K562 (cell line): ENCODE measurements at regions not wholly inside any gene's neighbourhood (a gene's known extent, or its start where the extent isn't known, plus 50 kb on each side); places are given as distances from the start of the nearest gene placed in this dataset.

Experiments used
- ATAC-seq: fragments of 200-7000 bp; cut with Tn5 transposase; 3 replicates; pipeline ENCODE4 v1.9.1; 2020; ENCODE audit warnings: moderate library complexity
- BruUV-seq: library from RNA; stranded (reverse); fragments of 400-500 nt; replicated peaks from 2 replicates; lab custom pipeline; 2021; lab: Mats Ljungman, UMichigan
- CTCF ChIA-PET: fragments of 300-600 bp; formaldehyde crosslinking; extraction: SDS; loops from one replicate; lab custom pipeline; 2021; ENCODE audit warnings: low intra/inter-chr PET ratio; lab: Yijun Ruan, JAX
- POLR2A ChIA-PET: fragments of 300-600, 350-650 bp; sonication (Branson Sonifier 250); formaldehyde crosslinking; extraction: SDS; loops from one replicate; lab custom pipeline; 2021; ENCODE audit warnings: antibody characterized with exemption, inconsistent platforms; lab: Yijun Ruan, JAX
- DNase-seq, 4 experiments: peaks; one replicate each; pipeline versions ENCODE4 v3.0.0 to v3.0.0-alpha.2; 2011 to 2018; ENCODE audit warnings: low spot score in 3 of 4, mixed read lengths in 3 of 4; ENCODE audit errors: extremely low read depth in 1 of 4
- FAIRE-seq: peaks from 2 replicates; lab custom pipeline; 2011; peaks lifted over from hg19 to GRCh38; lab: Jason Lieb, UNC
- H2AFZ ChIP-seq: 2 replicates; pipeline ENCODE4 v1.6.0; 2011; ENCODE audit warnings: low read depth, low read length, control low read depth, inconsistent platforms
- H3K27ac ChIP-seq: fragments of 200-600 bp; 3 replicates; pipeline ENCODE4 v1.8.0; 2011; ENCODE audit warnings: low read depth, mild to moderate bottlenecking, control low read depth, inconsistent platforms, low read length, moderate library complexity, mixed read lengths; ENCODE audit errors: extremely low read depth
- H3K27me3 ChIP-seq, 2 experiments: fragments of 300-600 bp in 1 of 2; 2 replicates in 1 of 2; 3 replicates in 1 of 2; pipeline versions ENCODE4 v1.6.0 to v1.8.0; 2011; ENCODE audit warnings: inconsistent platforms in 2 of 2, low read length in 2 of 2, mild to moderate bottlenecking in 1 of 2, mixed read lengths in 1 of 2, moderate library complexity in 1 of 2; ENCODE audit not compliant: control insufficient read depth in 2 of 2, insufficient read depth in 2 of 2
- H3K36me3 ChIP-seq: fragments of 300-600 bp; 3 replicates; pipeline ENCODE4 v1.8.0; 2011; ENCODE audit warnings: mild to moderate bottlenecking, low read length, inconsistent platforms; ENCODE audit not compliant: control insufficient read depth, insufficient read depth
- H3K4me1 ChIP-seq, 2 experiments: fragments of 200-600 bp in 1 of 2; replicated peaks in 1 of 2; 2 replicates in 1 of 2; 3 replicates in 1 of 2; pipeline versions ENCODE4 v1.5.1 to v1.8.0; 2011; ENCODE audit warnings: inconsistent platforms in 2 of 2, low read length in 2 of 2, mild to moderate bottlenecking in 1 of 2, mixed read lengths in 1 of 2, moderate library complexity in 1 of 2; ENCODE audit not compliant: control insufficient read depth in 2 of 2, insufficient read depth in 2 of 2
- H3K4me2 ChIP-seq: 2 replicates; pipeline ENCODE4 v1.6.1; 2011; ENCODE audit warnings: low read length, control low read depth, inconsistent platforms, mixed read lengths; ENCODE audit not compliant: insufficient read depth
- H3K4me3 ChIP-seq: fragments of 200-600 bp; sonication (generic), shearing (Covaris generic); 2 replicates; pipeline ENCODE4 v1.5.1; 2016; ENCODE audit warnings: control low read depth, inconsistent platforms
- H3K79me2 ChIP-seq: fragments of 200-600 bp; 3 replicates; pipeline ENCODE4 v1.8.0; 2011; ENCODE audit warnings: low read length, inconsistent platforms; ENCODE audit not compliant: control insufficient read depth, insufficient read depth
- H3K9ac ChIP-seq, 2 experiments: 2 replicates each; pipeline versions ENCODE4 v1.6.0 to v1.6.1; 2011; ENCODE audit warnings: low read depth in 2 of 2, low read length in 2 of 2, control low read depth in 1 of 2, inconsistent platforms in 1 of 2, mild to moderate bottlenecking in 1 of 2, mixed read lengths in 1 of 2; ENCODE audit not compliant: insufficient read depth in 1 of 2
- H3K9me1 ChIP-seq: one replicate; pipeline ENCODE4 v1.6.0; 2011; ENCODE audit warnings: inconsistent platforms, mild to moderate bottlenecking, low read length, moderate library complexity; ENCODE audit not compliant: control insufficient read depth, insufficient read depth
- H3K9me3 ChIP-seq: replicated peaks from 2 replicates; pipeline ENCODE4 v1.5.1; 2011; ENCODE audit warnings: low read depth, low read length, inconsistent platforms; ENCODE audit not compliant: control insufficient read depth, insufficient read depth
- H4K20me1 ChIP-seq: replicated peaks from 2 replicates; pipeline ENCODE4 v1.6.1; 2011; ENCODE audit warnings: low read length, inconsistent platforms, mixed read lengths; ENCODE audit not compliant: control insufficient read depth, insufficient read depth
- BCOR ChIP-seq: fragments of 450-650 bp; IDR thresholded peaks from 2 replicates; pipeline ENCODE4 v1.6.1; 2016
- C11orf30 ChIP-seq: fragments of 450-650 bp; IDR thresholded peaks from 2 replicates; pipeline ENCODE4 v1.6.1; 2016; ENCODE audit warnings: low read depth, mild to moderate bottlenecking
- CSDE1 ChIP-seq, 2 experiments: fragments of 450-650 bp; IDR thresholded peaks; 2 replicates each; pipeline ENCODE4 v1.6.1; 2016; ENCODE audit warnings: mild to moderate bottlenecking in 1 of 2
- CTBP1 ChIP-seq: fragments of 450-650 bp; IDR thresholded peaks from 2 replicates; pipeline ENCODE4 v1.6.1; 2016; ENCODE audit warnings: borderline replicate concordance
- JUN ChIP-seq, 2 experiments: sonication (generic) in 1 of 2; formaldehyde crosslinking in 1 of 2; IDR thresholded peaks; 2 replicates each; pipeline versions ENCODE4 v1.6.1 to v1.8.0; 2012 to 2022; ENCODE audit warnings: borderline replicate concordance in 2 of 2, mild to moderate bottlenecking in 2 of 2, improper control_type of control experiment in 1 of 2, low read depth in 1 of 2, low read length in 1 of 2, missing genetic modification reagents in 1 of 2
- KAT8 ChIP-seq: fragments of 450-650 bp; IDR thresholded peaks from 2 replicates; pipeline ENCODE4 v1.6.1; 2016; ENCODE audit warnings: low read depth, mild to moderate bottlenecking
- KLF1 ChIP-seq: fragments of 450-650 bp; IDR thresholded peaks from 2 replicates; pipeline ENCODE4 v1.6.1; 2016; ENCODE audit warnings: missing genetic modification characterization, missing compliant biosample characterization
- MTF1 ChIP-seq: fragments of 250-450 bp; sonication (Bioruptor Pico); IDR thresholded peaks from 2 replicates; pipeline ENCODE4 v1.9.0; 2021; ENCODE audit warnings: moderate library complexity, mild to moderate bottlenecking, inconsistent platforms, borderline replicate concordance
- ZEB2 ChIP-seq: fragments of 450-650 bp; IDR thresholded peaks from 2 replicates; pipeline ENCODE4 v1.6.1; 2016
- ZNF24 ChIP-seq: fragments of 450-650 bp; IDR thresholded peaks from 2 replicates; pipeline ENCODE4 v1.6.1; 2016
- WGBS: fragments of 100-300 bp; shearing (Covaris generic); methylation state at CpG from one replicate; pipeline ENCODE4 v1.1.6; 2016; ENCODE audit warnings: low coverage, mixed read lengths; ENCODE audit not compliant: insufficient coverage; ENCODE audit errors: missing lambda C conversion rate; 5-methylcytosine and 5-hydroxymethylcytosine counted together
- in situ Hi-C: fragments of 300-500 bp; cut with MboI; formaldehyde crosslinking; loops from 4 replicates; pipeline ENCODE4 v1.15.0; 2018; ENCODE audit warnings: inconsistent platforms, mixed read lengths
- intact Hi-C: fragments of 100-400 bp; cut with micrococcal nuclease; formaldehyde crosslinking; loops from 2 replicates; pipeline ENCODE4 v1.14.2; 2022
- TF ChIP-seq, protein P1 (sequence below): fragments of 450-650 bp; formaldehyde crosslinking; IDR thresholded peaks from 2 replicates; pipeline ENCODE4 v1.4.0; 2020; ENCODE audit warnings: mild to moderate bottlenecking, mixed read lengths
- TF ChIP-seq, protein P2 (sequence below): fragments of 200-800 bp; sonication (Bioruptor generic); IDR thresholded peaks from 2 replicates; pipeline ENCODE4 v1.6.1; 2016; ENCODE audit warnings: missing genetic modification characterization, missing compliant biosample characterization
- TF ChIP-seq, protein P3 (sequence below): fragments of 250-450 bp; sonication (Bioruptor Pico); IDR thresholded peaks from 2 replicates; pipeline ENCODE4 v1.8.0; 2021; ENCODE audit warnings: borderline replicate concordance, mild to moderate bottlenecking, moderate library complexity; ENCODE audit not compliant: poor library complexity, severe bottlenecking

DNA sequence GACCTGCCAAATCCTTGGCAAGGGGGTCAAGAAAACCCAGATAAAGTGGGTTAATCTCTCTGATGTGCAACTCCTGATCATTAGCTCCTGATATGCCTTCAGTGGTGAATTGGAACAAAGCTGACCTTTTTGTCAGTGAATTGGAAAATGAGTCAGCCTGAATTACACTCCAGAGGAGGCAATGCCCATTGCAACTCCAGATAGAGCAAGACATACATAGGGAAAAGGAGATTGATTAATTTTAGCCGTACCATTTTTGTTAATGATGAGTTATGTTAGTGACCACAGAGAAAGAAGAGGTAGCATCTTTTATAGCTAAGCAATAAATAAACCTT, 195.2 kb upstream of the CADPS start:
- Histone ChIP-seq H2AFZ (no peak overlapping the region), H3K4me2 (no peak overlapping the region), H3K79me2 (no peaks in the 10 kb centered on the region), H3K4me3 (no peak overlapping the region), H3K36me3 (no peaks in the 10 kb centered on the region), H3K27me3 (no peaks in the 10 kb centered on the region), H3K9me3 (no peaks in the 10 kb centered on the region), H4K20me1 (no peaks in the 10 kb centered on the region), H3K4me1 (no peaks in the 10 kb centered on the region), H3K9ac (no peak overlapping the region), H3K9me1 (no peaks in the 10 kb centered on the region), H3K27ac (no peak overlapping the region)
- ChIA-PET POLR2A (no interaction called here), CTCF (no interaction called here)
- DNase-seq: no peak
- no peak for ATAC-seq
- TF ChIP-seq, protein P1, sequence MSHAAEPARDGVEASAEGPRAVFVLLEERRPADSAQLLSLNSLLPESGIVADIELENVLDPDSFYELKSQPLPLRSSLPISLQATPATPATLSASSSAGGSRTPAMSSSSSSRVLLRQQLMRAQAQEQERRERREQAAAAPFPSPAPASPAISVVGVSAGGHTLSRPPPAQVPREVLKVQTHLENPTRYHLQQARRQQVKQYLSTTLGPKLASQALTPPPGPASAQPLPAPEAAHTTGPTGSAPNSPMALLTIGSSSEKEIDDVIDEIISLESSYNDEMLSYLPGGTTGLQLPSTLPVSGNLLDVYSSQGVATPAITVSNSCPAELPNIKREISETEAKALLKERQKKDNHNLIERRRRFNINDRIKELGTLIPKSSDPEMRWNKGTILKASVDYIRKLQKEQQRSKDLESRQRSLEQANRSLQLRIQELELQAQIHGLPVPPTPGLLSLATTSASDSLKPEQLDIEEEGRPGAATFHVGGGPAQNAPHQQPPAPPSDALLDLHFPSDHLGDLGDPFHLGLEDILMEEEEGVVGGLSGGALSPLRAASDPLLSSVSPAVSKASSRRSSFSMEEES (CRISPR knock-in tag): no peak
- TF ChIP-seq CTBP1 (no peak), KLF1 (tag) (no peak), ZEB2 (no peak), MTF1 (CRISPR knock-in tag) (no peak), KAT8 (no peak), ZNF24 (no peak), C11orf30 (no peak), BCOR (no peak), JUN (IDR thresholded peaks at IDR 0.05; ENCODE audit: borderline replicate concordance, low read depth, low read length) (no peak), JUN (CRISPR knock-in tag; IDR thresholded peaks at IDR 0.05; ENCODE audit: borderline replicate concordance) (no peak), CSDE1 (IDR thresholded peaks at IDR 0.05) (no peak)
- TF ChIP-seq, protein P2, sequence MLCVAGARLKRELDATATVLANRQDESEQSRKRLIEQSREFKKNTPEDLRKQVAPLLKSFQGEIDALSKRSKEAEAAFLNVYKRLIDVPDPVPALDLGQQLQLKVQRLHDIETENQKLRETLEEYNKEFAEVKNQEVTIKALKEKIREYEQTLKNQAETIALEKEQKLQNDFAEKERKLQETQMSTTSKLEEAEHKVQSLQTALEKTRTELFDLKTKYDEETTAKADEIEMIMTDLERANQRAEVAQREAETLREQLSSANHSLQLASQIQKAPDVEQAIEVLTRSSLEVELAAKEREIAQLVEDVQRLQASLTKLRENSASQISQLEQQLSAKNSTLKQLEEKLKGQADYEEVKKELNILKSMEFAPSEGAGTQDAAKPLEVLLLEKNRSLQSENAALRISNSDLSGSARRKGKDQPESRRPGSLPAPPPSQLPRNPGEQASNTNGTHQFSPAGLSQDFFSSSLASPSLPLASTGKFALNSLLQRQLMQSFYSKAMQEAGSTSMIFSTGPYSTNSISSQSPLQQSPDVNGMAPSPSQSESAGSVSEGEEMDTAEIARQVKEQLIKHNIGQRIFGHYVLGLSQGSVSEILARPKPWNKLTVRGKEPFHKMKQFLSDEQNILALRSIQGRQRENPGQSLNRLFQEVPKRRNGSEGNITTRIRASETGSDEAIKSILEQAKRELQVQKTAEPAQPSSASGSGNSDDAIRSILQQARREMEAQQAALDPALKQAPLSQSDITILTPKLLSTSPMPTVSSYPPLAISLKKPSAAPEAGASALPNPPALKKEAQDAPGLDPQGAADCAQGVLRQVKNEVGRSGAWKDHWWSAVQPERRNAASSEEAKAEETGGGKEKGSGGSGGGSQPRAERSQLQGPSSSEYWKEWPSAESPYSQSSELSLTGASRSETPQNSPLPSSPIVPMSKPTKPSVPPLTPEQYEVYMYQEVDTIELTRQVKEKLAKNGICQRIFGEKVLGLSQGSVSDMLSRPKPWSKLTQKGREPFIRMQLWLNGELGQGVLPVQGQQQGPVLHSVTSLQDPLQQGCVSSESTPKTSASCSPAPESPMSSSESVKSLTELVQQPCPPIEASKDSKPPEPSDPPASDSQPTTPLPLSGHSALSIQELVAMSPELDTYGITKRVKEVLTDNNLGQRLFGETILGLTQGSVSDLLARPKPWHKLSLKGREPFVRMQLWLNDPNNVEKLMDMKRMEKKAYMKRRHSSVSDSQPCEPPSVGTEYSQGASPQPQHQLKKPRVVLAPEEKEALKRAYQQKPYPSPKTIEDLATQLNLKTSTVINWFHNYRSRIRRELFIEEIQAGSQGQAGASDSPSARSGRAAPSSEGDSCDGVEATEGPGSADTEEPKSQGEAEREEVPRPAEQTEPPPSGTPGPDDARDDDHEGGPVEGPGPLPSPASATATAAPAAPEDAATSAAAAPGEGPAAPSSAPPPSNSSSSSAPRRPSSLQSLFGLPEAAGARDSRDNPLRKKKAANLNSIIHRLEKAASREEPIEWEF (CRISPR knock-in tag): no peak
- TF ChIP-seq, protein P3, sequence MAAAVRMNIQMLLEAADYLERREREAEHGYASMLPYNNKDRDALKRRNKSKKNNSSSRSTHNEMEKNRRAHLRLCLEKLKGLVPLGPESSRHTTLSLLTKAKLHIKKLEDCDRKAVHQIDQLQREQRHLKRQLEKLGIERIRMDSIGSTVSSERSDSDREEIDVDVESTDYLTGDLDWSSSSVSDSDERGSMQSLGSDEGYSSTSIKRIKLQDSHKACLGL (CRISPR knock-in tag): no peak
- WGBS: 0% methylated on average over 1 of the region's 1 CpG
- no peak for FAIRE-seq
- intact Hi-C loops: no loop called here
- in situ Hi-C loops: no loop called here
- BruUV-seq: no TSS peak
